Fibroblast of lung (primary cell): ENCODE measurements at regions not wholly inside any gene's neighbourhood (a gene's known extent, or its start where the extent isn't known, plus 50 kb on each side); places are given as distances from the start of the nearest gene placed in this dataset.

Source experiments
- EZH2 ChIP-seq: IDR thresholded peaks from 2 replicates; pipeline ENCODE4 v1.5.1; 2012; ENCODE audit warnings: low read length, control low read depth, mild to moderate bottlenecking; ENCODE audit errors: missing control alignments
- TF ChIP-seq, protein P1 (sequence below), 2 donors: IDR thresholded peaks in 1 of 2; conservative IDR thresholded peaks in 1 of 2; 1 replicate in 1 of 2; 2 replicates in 1 of 2; pipeline ENCODE4 v1.5.1; 2011 to 2012; ENCODE audit warnings: low read length in 2 of 2, control low read depth in 1 of 2, inconsistent platforms in 1 of 2, low read depth in 1 of 2, mild to moderate bottlenecking in 1 of 2

DNA sequence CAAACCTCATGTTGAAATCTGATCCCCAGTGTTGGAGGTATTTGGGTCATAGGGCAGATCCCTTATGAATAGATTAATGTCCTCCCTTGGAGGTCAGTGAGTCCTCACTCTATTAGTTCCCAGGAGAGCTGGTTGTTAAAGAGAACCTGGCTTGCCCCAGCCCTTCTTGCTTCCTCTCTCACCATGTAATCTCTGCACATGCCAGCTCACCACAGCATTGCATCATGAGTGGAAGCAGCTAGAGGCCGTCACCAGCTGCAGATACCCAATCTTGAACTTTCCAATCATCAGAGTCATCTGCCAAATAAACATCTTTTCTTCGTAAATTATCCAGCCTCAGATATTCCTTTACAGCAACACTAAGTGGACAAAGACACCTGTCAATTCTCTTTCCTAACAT, 161.8 kb upstream of the IGF1 start:
- TF ChIP-seq, protein P1, sequence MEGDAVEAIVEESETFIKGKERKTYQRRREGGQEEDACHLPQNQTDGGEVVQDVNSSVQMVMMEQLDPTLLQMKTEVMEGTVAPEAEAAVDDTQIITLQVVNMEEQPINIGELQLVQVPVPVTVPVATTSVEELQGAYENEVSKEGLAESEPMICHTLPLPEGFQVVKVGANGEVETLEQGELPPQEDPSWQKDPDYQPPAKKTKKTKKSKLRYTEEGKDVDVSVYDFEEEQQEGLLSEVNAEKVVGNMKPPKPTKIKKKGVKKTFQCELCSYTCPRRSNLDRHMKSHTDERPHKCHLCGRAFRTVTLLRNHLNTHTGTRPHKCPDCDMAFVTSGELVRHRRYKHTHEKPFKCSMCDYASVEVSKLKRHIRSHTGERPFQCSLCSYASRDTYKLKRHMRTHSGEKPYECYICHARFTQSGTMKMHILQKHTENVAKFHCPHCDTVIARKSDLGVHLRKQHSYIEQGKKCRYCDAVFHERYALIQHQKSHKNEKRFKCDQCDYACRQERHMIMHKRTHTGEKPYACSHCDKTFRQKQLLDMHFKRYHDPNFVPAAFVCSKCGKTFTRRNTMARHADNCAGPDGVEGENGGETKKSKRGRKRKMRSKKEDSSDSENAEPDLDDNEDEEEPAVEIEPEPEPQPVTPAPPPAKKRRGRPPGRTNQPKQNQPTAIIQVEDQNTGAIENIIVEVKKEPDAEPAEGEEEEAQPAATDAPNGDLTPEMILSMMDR (conservative IDR thresholded peaks at IDR 0.05 in 1 of 2, IDR thresholded peaks at IDR 0.05 in 1 of 2; ENCODE audit: low read depth in 1 of 2, low read length in 2 of 2): no peak
- TF ChIP-seq EZH2: no peak
